ENCODE measurements at regions not wholly inside any gene's neighbourhood (a gene's known extent, or its start where the extent isn't known, plus 50 kb on each side); places are given as distances from the start of the nearest gene placed in this dataset.

DNA sequence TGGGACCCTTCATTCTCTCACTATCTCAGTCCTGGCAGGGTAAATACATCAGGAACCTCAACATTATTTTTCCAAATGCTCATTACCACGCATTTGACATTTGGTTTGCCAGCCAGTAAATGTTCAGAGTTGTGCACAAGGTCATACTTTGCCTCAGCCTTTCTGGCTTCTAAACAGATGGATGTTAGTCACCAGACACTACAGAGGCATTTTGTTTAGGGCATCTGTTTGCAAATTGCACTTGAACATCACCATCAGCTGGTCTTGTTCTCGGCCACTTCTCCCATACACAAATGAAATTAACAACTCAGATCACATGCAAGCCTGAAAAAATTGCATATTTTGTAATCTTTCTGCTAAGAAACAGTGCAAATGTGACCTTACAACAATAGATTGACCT, 75.0 kb upstream of the SLC1A1 start:
- no peak for DNase-seq (ENCODE audit: low spot score)
- in situ Hi-C loops (cut with MboI; ENCODE audit: low pct_unique_long_range_greater_than_20kb, low sequenced_read_pairs, unreplicated experiment): no loop called here
- TF ChIP-seq, protein P1, sequence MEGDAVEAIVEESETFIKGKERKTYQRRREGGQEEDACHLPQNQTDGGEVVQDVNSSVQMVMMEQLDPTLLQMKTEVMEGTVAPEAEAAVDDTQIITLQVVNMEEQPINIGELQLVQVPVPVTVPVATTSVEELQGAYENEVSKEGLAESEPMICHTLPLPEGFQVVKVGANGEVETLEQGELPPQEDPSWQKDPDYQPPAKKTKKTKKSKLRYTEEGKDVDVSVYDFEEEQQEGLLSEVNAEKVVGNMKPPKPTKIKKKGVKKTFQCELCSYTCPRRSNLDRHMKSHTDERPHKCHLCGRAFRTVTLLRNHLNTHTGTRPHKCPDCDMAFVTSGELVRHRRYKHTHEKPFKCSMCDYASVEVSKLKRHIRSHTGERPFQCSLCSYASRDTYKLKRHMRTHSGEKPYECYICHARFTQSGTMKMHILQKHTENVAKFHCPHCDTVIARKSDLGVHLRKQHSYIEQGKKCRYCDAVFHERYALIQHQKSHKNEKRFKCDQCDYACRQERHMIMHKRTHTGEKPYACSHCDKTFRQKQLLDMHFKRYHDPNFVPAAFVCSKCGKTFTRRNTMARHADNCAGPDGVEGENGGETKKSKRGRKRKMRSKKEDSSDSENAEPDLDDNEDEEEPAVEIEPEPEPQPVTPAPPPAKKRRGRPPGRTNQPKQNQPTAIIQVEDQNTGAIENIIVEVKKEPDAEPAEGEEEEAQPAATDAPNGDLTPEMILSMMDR (IDR thresholded peaks at IDR 0.05; ENCODE audit: extremely low read depth, insufficient read depth, missing control alignments): no peak

DNA sequence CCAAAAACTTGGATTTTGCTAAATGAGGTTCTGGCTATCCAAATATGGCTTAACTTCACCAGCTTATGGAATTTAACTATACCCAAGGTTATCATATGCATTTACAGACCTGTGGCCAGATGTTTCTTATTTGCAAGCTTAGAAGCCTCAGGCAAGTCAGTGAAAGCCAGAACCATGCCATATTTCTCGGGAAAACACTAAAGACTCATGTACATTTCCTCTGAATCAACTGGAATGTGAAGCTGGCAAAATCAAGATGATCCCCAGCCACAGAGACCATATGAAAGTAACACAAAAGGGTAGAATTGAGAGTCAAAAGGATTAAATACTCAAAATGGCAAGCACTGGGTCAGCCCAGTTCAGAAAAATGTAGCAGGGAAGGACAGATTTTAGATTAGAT, 76.4 kb upstream of the SLC1A1 start:
- in situ Hi-C loops (cut with MboI; ENCODE audit: low pct_unique_long_range_greater_than_20kb, low sequenced_read_pairs, unreplicated experiment): no loop called here
- TF ChIP-seq, protein P1 (IDR thresholded peaks at IDR 0.05; ENCODE audit: extremely low read depth, insufficient read depth, missing control alignments): no peak
- DNase-seq (ENCODE audit: low spot score): no peak

DNA sequence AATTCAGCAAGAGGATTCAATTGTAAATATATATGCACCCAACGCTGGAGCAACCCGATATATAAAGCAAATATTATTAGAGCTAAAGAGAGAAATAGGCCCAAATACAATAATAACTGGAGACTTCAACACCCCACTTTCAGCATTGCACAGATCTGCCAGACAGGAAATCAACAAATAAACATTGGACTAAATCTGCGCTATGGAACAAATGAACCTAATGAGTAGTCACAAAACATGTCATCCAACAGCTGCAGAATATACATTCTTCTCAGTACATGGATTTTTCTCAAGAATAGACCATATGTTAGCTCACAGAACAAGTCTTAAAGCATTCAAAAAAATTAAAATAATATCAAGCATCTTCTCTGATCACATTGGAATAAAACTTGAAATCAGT, 86.1 kb upstream of the SLC1A1 start:
- no peak for DNase-seq (ENCODE audit: low spot score)
- in situ Hi-C loops (cut with MboI; ENCODE audit: low pct_unique_long_range_greater_than_20kb, low sequenced_read_pairs, unreplicated experiment): no loop called here
- TF ChIP-seq, protein P1 (IDR thresholded peaks at IDR 0.05; ENCODE audit: extremely low read depth, insufficient read depth, missing control alignments): no peak

DNA sequence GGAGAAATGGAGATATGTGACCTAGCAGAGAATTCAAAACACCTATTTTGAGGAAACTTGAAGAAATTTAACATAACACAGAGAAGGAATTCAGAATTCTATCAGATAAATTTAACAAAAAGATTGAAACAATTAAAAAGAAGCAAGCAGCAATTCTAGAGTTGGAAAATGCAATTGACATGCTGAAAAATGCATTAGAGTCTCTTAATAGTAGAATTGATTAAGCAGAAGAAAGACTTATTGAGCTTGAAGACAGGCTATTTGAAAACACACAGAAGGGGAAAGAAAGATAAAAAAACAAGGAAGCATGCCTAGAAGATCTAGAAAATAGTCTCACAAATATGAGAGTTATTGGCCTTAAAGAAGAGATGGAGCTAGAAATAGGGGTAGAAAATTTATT, 87.8 kb upstream of the SLC1A1 start:
- in situ Hi-C loops (cut with MboI; ENCODE audit: low pct_unique_long_range_greater_than_20kb, low sequenced_read_pairs, unreplicated experiment): no loop called here
- DNase-seq (ENCODE audit: low spot score): no peak
- TF ChIP-seq, protein P1 (IDR thresholded peaks at IDR 0.05; ENCODE audit: extremely low read depth, insufficient read depth, missing control alignments): no peak

DNA sequence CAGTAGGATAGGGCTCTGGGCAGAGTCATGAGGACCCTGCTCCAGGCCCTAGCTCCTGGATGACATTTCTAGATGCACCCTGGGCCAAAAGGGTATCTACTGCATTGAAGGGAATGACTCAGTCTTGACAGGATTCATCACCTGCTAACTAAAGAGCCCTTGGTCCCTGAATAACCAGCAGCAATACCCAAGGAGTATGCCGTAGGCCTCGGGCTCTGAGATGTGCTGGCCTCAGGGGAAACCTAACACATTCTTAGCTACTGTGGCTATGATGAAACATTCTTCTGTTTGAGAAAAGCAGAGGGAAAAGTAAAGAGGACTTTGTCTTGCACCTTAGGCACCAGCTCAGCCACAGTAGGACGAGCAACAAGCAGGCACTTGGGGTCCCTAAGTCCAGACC, 89.5 kb upstream of the SLC1A1 start:
- TF ChIP-seq, protein P1 (IDR thresholded peaks at IDR 0.05; ENCODE audit: extremely low read depth, insufficient read depth, missing control alignments): no peak
- no peak for DNase-seq (ENCODE audit: low spot score)
- in situ Hi-C loops (cut with MboI; ENCODE audit: low pct_unique_long_range_greater_than_20kb, low sequenced_read_pairs, unreplicated experiment): no loop called here

DNA sequence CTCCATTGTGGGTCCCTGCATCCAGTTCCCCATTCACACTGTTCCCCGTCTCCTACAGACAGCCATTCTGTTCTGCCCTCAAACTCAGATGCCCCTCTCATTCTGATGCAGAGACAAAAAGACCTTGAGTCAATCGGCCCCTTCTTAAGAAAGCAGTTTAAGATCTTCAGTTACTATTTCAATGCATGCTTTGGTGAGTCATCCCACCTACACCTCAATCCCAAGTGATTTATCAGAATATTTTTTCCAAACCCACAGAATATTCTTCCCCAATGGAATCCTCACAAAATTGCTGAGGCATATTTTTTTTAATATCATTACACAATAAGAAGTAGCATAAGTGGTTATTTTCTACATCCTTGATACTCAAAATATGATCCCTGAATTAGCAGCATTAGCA, 92.4 kb upstream of the SLC1A1 start:
- in situ Hi-C loops (cut with MboI; ENCODE audit: low pct_unique_long_range_greater_than_20kb, low sequenced_read_pairs, unreplicated experiment): no loop called here
- TF ChIP-seq, protein P1 (IDR thresholded peaks at IDR 0.05; ENCODE audit: extremely low read depth, insufficient read depth, missing control alignments): no peak
- no peak for DNase-seq (ENCODE audit: low spot score)

Measured in GM13977 (cell line).